Left ventricle myocardium inferior (tissue), 1 donor: ENCODE measurements at regions not wholly inside any gene's neighbourhood (a gene's known extent, or its start where the extent isn't known, plus 50 kb on each side); places are given as distances from the start of the nearest gene placed in this dataset.
A peak's percentile ranks its signal among the peaks of the same experiment; 100 is the strongest.

Source experiments
- DNase-seq: peaks from one replicate; pipeline ENCODE4 v3.0.0-alpha.2; 2020
- H3K27ac ChIP-seq: fragments of 200-600 bp; replicated peaks from 2 replicates; pipeline ENCODE4 v1.8.0; 2021
- H3K27me3 ChIP-seq: fragments of 200-600 bp; 2 replicates; pipeline ENCODE4 v1.8.0; 2021; ENCODE audit warnings: low read depth
- H3K36me3 ChIP-seq: fragments of 200-600 bp; 2 replicates; pipeline ENCODE4 v1.8.0; 2021
- H3K4me1 ChIP-seq: fragments of 200-600 bp; 2 replicates; pipeline ENCODE4 v1.8.0; 2021
- H3K4me3 ChIP-seq: fragments of 200-600 bp; 2 replicates; pipeline ENCODE4 v1.8.0; 2021; ENCODE audit warnings: mild to moderate bottlenecking, moderate library complexity
- H3K9me3 ChIP-seq: fragments of 200-600 bp; replicated peaks from 2 replicates; pipeline ENCODE4 v1.8.0; 2021
- intact Hi-C: fragments of 100-400 bp; cut with micrococcal nuclease; formaldehyde crosslinking; loops from one replicate; pipeline ENCODE4 v1.11.0; 2022
- TF ChIP-seq, protein P1 (sequence below): fragments of 200-600 bp; IDR thresholded peaks from 2 replicates; pipeline ENCODE4 v1.8.0; 2021; ENCODE audit warnings: antibody characterized with exemption, mild to moderate bottlenecking, borderline replicate concordance
- donor health status: DM: no; HTN: yes; CAD: no; lungs with severe emphysema.

- Histone ChIP-seq H3K9me3 (no peaks in the 10 kb centered on the region), H3K4me1 (peaks cover 4% of the 10 kb centered on the region), H3K4me3 (no peak overlapping the region), H3K27me3 (no peaks in the 10 kb centered on the region), H3K27ac (no peak overlapping the region), H3K36me3 (no peaks in the 10 kb centered on the region)
- DNase-seq = no peak
- intact Hi-C loops = no loop called here
- TF ChIP-seq, protein P1, sequence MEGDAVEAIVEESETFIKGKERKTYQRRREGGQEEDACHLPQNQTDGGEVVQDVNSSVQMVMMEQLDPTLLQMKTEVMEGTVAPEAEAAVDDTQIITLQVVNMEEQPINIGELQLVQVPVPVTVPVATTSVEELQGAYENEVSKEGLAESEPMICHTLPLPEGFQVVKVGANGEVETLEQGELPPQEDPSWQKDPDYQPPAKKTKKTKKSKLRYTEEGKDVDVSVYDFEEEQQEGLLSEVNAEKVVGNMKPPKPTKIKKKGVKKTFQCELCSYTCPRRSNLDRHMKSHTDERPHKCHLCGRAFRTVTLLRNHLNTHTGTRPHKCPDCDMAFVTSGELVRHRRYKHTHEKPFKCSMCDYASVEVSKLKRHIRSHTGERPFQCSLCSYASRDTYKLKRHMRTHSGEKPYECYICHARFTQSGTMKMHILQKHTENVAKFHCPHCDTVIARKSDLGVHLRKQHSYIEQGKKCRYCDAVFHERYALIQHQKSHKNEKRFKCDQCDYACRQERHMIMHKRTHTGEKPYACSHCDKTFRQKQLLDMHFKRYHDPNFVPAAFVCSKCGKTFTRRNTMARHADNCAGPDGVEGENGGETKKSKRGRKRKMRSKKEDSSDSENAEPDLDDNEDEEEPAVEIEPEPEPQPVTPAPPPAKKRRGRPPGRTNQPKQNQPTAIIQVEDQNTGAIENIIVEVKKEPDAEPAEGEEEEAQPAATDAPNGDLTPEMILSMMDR = peak; percentile 63
Observed at GRCh38 chr6:123715006-123715863, 78.5 kb upstream of the TRDN start.

DNA sequence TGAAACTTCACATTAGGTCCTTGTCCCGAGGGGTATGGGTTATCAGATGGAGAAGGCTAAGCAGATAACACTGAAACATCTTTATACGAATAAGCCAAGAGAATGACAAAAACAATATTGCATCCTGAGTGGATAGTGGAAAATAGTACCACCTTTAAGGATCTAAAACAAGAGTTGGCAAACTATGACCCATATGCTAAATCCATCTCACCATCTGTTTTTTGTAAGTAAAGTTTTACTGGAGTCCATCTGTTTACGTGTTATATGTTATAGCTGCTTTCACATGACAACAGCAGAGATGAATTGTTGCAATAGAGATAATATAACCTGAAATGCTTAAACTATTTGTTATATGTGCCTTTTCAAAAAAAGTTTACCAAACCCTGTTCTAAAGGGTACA, 76.1 kb upstream of the TRDN start:
- H3K27ac ChIP-seq = no peak overlapping the region
- H3K27me3 ChIP-seq = no peaks in the 10 kb centered on the region
- DNase-seq = no peak
- TF ChIP-seq, protein P1 = no peak
- peaks cover 4% of the 10 kb centered on the region for H3K4me1 ChIP-seq
- no peaks in the 10 kb centered on the region for H3K9me3 ChIP-seq
- no peaks in the 10 kb centered on the region for H3K36me3 ChIP-seq
- intact Hi-C loops = loop anchor here (5.0 kb wide), 1 partner anchor 296 kb away; no protein-coding TSS in a partner anchor
- no peak overlapping the region for H3K4me3 ChIP-seq

DNA sequence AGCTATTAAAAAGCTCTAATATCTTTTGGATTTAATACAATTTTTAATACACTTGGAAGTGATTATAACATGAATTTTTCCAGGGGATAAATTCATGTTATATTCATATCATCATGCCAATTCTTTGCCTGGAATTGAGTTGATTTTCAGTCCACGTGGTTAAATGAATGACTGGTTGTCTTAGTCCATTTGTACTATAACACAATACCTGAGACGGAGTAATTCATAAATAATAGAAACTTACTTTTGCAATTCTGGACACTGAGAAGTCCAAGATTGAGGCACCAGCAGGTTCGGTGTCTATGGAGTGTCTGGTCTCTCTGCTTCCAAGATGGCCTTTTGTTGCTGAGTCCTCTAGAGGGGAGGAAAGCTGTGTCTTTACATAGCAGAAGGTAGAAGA, 66.2 kb upstream of the TRDN start:
- Histone ChIP-seq H3K4me3 (no peak overlapping the region), H3K27ac (no peak overlapping the region), H3K4me1 (no peaks in the 10 kb centered on the region), H3K9me3 (no peaks in the 10 kb centered on the region), H3K36me3 (no peaks in the 10 kb centered on the region), H3K27me3 (no peaks in the 10 kb centered on the region)
- TF ChIP-seq, protein P1 = no peak
- intact Hi-C loops = no loop called here
- DNase-seq = no peak

DNA sequence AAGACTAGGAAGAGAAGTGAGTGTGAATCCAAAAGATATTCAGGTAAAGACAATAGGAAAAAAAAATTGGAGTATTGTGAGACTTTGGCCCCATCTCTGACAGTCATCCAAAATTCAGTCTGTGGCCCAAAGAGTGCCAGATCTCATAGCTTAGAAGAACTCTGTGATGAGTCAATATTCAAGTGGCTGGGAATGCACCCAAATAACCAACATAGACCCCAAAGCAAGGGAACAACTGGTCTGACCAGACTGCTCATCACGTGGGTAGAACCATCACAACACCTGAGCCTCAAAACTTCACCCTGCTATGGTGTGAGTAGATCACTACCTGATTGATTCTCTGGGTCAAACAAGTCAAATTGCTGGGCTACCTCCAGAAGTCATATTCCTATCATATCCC, 51.1 kb upstream of the TRDN start:
- DNase-seq = no peak
- Histone ChIP-seq H3K36me3 (no peaks in the 10 kb centered on the region), H3K9me3 (no peaks in the 10 kb centered on the region), H3K27ac (no peak overlapping the region), H3K27me3 (no peaks in the 10 kb centered on the region), H3K4me1 (no peaks in the 10 kb centered on the region), H3K4me3 (no peak overlapping the region)
- TF ChIP-seq, protein P1 = no peak
- intact Hi-C loops = no loop called here
